ENCODE measurements at regions not wholly inside any gene's neighbourhood (a gene's known extent, or its start where the extent isn't known, plus 50 kb on each side); places are given as distances from the start of the nearest gene placed in this dataset.

- WGBS, 2 experiments (ENCODE audit: extremely low coverage in 1 of 2, insufficient coverage in 1 of 2, insufficient read length in 1 of 2, insufficient replicate concordance in 2 of 2, low coverage in 1 of 2, low lambda C conversion rate in 2 of 2, missing lambda C conversion rate in 1 of 2): 96% methylated on average over 3 of the region's 3 CpGs; no CpG with 5 or more reads in 1 of the 2 experiments
These were observed 171.8 kb upstream of the PWP1 start for GRCh38 chr12:107513636-107514400.

More at GRCh38 chr12:107513636-107514400, 171.8 kb upstream of the PWP1 start:
- Histone ChIP-seq H3K18ac (ENCODE audit: extremely low read depth, low read length) (no peak overlapping the region), H3K79me1 (ENCODE audit: low read depth, low read length) (no peaks in the 10 kb centered on the region), H2BK5ac (ENCODE audit: low read depth, low read length) (no peak overlapping the region), H4K91ac (replicated peaks; ENCODE audit: insufficient read length, low read length) (no peak overlapping the region), H3K4me3 (ENCODE audit: extremely low read depth in 1 of 4, insufficient read depth in 2 of 4, low read depth in 3 of 4, low read length in 4 of 4) (no peak overlapping the region), H3K14ac (ENCODE audit: insufficient read length) (no peak overlapping the region), H3K36me3 (ENCODE audit: control insufficient read depth in 2 of 4, insufficient read depth in 4 of 4, low read length in 3 of 4) (no peaks in the 10 kb centered on the region), H3K23me2 (ENCODE audit: low read depth, low read length) (no peaks in the 10 kb centered on the region), H2BK12ac (ENCODE audit: low read depth, low read length) (no peak overlapping the region), H3K79me2 (ENCODE audit: control insufficient read depth in 1 of 2, insufficient read depth in 2 of 2, low read length in 2 of 2) (no peaks in the 10 kb centered on the region), H3K56ac (replicated peaks; ENCODE audit: insufficient read length, low read depth, low read length) (no peak overlapping the region), H4K8ac (ENCODE audit: extremely low read depth, insufficient read depth, low read length) (0 out of 2 replicates have a peak overlapping the region, but pooled peaks have one; percentile 14), H4K5ac (ENCODE audit: insufficient read length, low read depth, low read length) (no peak overlapping the region), H3K27ac (ENCODE audit: low read depth, low read length) (no peak overlapping the region; the same call in 1 of the 2 replicates), H2BK15ac (ENCODE audit: low read length) (no peak overlapping the region), H2AFZ (ENCODE audit: low read length) (no peak overlapping the region), H2BK20ac (ENCODE audit: low read length) (no peak overlapping the region), H4K20me1 (replicated peaks in 1 of 2; ENCODE audit: control insufficient read depth in 1 of 2, insufficient read depth in 2 of 2, low read length in 2 of 2) (peaks cover 0 to 2% of the 10 kb centered on the region in 2 experiments), H3K27me3 (replicated peaks in 1 of 4; ENCODE audit: control insufficient read depth in 3 of 4, extremely low read depth in 1 of 4, insufficient read depth in 3 of 4, low read length in 3 of 4) (no peaks in the 10 kb centered on the region), H2BK120ac (replicated peaks; ENCODE audit: low read depth, low read length) (no peak overlapping the region), H3K9ac (replicated peaks in 1 of 4; ENCODE audit: extremely low read depth in 1 of 4, low read depth in 3 of 4, low read length in 3 of 4) (no peak overlapping the region), H3K4me1 (replicated peaks in 1 of 4; ENCODE audit: control insufficient read depth in 3 of 4, insufficient read depth in 4 of 4, low read length in 3 of 4) (peaks cover 0 to 5% (median 0%) of the 10 kb centered on the region in 4 experiments; a peak in 1 of 7 replicates), H2AK5ac (ENCODE audit: low read depth, low read length) (no peak overlapping the region), H3K4ac (replicated peaks; ENCODE audit: insufficient read length, low read depth, low read length) (no peak overlapping the region), H3K9me3 (ENCODE audit: insufficient read depth in 2 of 2, low read depth in 1 of 2, low read length in 1 of 2) (no peaks in the 10 kb centered on the region), H3K23ac (ENCODE audit: insufficient read length) (no peak overlapping the region), H3K4me2 (ENCODE audit: insufficient read depth in 1 of 2, low read depth in 2 of 2, low read length in 2 of 2) (no peak overlapping the region)
- DNase-seq (ENCODE audit: low read depth in 1 of 2, low spot score in 2 of 2) (no peak), FAIRE-seq (no peak)
- CTCF ChIA-PET (ENCODE audit: partially characterized antibody): interaction anchor here (0.9 to 2.3 kb wide), 3 partner anchors 10 to 382 kb away, joined by 3 to 11 read pairs (median 6); no protein-coding TSS in a partner anchor
- POLR2A ChIA-PET (ENCODE audit: partially characterized antibody): no interaction called here
- TF ChIP-seq SAP30 (IDR thresholded peaks at IDR 0.05; ENCODE audit: insufficient read depth, insufficient replicate concordance, low read length) (no peak), TEAD4 (IDR thresholded peaks at IDR 0.05; ENCODE audit: low read depth, low read length) (no peak), CBX5 (IDR thresholded peaks at IDR 0.05; ENCODE audit: low read depth, low read length) (no peak), POU5F1 (IDR thresholded peaks at IDR 0.05; ENCODE audit: low read depth, low read length) (no peak), SIRT6 (IDR thresholded peaks at IDR 0.05; ENCODE audit: low read length) (no peak), KDM5A (IDR thresholded peaks at IDR 0.05; ENCODE audit: low read length) (no peak), TAF7 (optimal IDR thresholded peaks at IDR 0.05; ENCODE audit: borderline replicate concordance, low read depth, low read length) (no peak), RXRA (IDR thresholded peaks at IDR 0.05; ENCODE audit: insufficient read depth, low read depth, low read length) (no peak), RNF2 (IDR thresholded peaks at IDR 0.05; ENCODE audit: borderline replicate concordance, low read depth, low read length, missing control alignments, poor library complexity, severe bottlenecking) (no peak)

Data from H1 (cell line).